ENCODE measurements at regions not wholly inside any gene's neighbourhood (a gene's known extent, or its start where the extent isn't known, plus 50 kb on each side); places are given as distances from the start of the nearest gene placed in this dataset.

DNA sequence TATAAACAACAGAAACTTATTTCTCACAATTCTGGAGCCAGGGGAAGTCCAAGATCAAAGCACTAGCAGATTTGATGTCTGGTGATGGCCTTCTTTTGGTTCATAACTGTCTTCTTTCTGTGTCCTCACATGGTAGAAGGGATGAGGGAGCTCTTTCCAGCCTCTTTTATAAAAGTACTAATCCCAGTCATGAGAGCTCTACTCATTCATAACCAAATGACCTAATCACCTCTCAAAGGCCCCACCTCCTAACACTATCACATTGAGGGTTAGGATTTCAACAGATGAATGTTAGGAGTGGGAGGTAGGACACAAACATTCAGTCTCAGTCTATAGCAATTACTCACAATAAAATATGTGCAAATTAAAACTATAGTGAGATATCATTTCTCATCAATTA lies 50.1 kb upstream of the UBE2E2 start (continued):
- TF ChIP-seq, protein P1, sequence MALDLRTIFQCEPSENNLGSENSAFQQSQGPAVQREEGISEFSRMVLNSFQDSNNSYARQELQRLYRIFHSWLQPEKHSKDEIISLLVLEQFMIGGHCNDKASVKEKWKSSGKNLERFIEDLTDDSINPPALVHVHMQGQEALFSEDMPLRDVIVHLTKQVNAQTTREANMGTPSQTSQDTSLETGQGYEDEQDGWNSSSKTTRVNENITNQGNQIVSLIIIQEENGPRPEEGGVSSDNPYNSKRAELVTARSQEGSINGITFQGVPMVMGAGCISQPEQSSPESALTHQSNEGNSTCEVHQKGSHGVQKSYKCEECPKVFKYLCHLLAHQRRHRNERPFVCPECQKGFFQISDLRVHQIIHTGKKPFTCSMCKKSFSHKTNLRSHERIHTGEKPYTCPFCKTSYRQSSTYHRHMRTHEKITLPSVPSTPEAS (tag by site-specific recombination; IDR thresholded peaks at IDR 0.05), result no peak
- no peak for TF ChIP-seq ZFP41 (tag by site-specific recombination; IDR thresholded peaks at IDR 0.05; ENCODE audit: borderline replicate concordance)
- TF ChIP-seq, protein P2, sequence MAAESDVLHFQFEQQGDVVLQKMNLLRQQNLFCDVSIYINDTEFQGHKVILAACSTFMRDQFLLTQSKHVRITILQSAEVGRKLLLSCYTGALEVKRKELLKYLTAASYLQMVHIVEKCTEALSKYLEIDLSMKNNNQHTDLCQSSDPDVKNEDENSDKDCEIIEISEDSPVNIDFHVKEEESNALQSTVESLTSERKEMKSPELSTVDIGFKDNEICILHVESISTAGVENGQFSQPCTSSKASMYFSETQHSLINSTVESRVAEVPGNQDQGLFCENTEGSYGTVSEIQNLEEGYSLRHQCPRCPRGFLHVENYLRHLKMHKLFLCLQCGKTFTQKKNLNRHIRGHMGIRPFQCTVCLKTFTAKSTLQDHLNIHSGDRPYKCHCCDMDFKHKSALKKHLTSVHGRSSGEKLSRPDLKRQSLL (tag by site-specific recombination; IDR thresholded peaks at IDR 0.05), result no peak
- TF ChIP-seq, protein P3, sequence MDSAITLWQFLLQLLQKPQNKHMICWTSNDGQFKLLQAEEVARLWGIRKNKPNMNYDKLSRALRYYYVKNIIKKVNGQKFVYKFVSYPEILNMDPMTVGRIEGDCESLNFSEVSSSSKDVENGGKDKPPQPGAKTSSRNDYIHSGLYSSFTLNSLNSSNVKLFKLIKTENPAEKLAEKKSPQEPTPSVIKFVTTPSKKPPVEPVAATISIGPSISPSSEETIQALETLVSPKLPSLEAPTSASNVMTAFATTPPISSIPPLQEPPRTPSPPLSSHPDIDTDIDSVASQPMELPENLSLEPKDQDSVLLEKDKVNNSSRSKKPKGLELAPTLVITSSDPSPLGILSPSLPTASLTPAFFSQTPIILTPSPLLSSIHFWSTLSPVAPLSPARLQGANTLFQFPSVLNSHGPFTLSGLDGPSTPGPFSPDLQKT (IDR thresholded peaks at IDR 0.05; ENCODE audit: borderline replicate concordance, low read depth, low read length), result no peak
- TF ChIP-seq HOXA7 (CRISPR knock-in tag; IDR thresholded peaks at IDR 0.05; ENCODE audit: borderline replicate concordance), result no peak
- TF ChIP-seq, protein P4, sequence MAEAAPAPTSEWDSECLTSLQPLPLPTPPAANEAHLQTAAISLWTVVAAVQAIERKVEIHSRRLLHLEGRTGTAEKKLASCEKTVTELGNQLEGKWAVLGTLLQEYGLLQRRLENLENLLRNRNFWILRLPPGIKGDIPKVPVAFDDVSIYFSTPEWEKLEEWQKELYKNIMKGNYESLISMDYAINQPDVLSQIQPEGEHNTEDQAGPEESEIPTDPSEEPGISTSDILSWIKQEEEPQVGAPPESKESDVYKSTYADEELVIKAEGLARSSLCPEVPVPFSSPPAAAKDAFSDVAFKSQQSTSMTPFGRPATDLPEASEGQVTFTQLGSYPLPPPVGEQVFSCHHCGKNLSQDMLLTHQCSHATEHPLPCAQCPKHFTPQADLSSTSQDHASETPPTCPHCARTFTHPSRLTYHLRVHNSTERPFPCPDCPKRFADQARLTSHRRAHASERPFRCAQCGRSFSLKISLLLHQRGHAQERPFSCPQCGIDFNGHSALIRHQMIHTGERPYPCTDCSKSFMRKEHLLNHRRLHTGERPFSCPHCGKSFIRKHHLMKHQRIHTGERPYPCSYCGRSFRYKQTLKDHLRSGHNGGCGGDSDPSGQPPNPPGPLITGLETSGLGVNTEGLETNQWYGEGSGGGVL (tag by site-specific recombination; IDR thresholded peaks at IDR 0.05), result no peak
- TF ChIP-seq BCL11A (tag by site-specific recombination; IDR thresholded peaks at IDR 0.05; ENCODE audit: low read depth), result no peak
- no peak for TF ChIP-seq ZFP69B (tag by site-specific recombination; IDR thresholded peaks at IDR 0.05)
- TF ChIP-seq ZNF10 (tag by site-specific recombination; IDR thresholded peaks at IDR 0.05), result no peak
- TF ChIP-seq, protein P5, sequence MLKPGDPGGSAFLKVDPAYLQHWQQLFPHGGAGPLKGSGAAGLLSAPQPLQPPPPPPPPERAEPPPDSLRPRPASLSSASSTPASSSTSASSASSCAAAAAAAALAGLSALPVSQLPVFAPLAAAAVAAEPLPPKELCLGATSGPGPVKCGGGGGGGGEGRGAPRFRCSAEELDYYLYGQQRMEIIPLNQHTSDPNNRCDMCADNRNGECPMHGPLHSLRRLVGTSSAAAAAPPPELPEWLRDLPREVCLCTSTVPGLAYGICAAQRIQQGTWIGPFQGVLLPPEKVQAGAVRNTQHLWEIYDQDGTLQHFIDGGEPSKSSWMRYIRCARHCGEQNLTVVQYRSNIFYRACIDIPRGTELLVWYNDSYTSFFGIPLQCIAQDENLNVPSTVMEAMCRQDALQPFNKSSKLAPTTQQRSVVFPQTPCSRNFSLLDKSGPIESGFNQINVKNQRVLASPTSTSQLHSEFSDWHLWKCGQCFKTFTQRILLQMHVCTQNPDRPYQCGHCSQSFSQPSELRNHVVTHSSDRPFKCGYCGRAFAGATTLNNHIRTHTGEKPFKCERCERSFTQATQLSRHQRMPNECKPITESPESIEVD (tag by site-specific recombination; IDR thresholded peaks at IDR 0.05), result no peak

All from HEK293 (cell line).